ENCODE measurements at regions not wholly inside any gene's neighbourhood (a gene's known extent, or its start where the extent isn't known, plus 50 kb on each side); places are given as distances from the start of the nearest gene placed in this dataset.
"Not testable (repeated sequence)": the region's sequence is repeated elsewhere in the genome, so short reads cannot be mapped to it uniquely, and the experiment has no call there.

- Mint-ChIP-seq H3K9me3 (peaks cover 9% of the 10 kb centered on the region), H3K36me3 (ENCODE audit: low read depth) (no peaks in the 10 kb centered on the region), H3K27ac (no peak overlapping the region), H3K4me3 (no peak overlapping the region), H3K4me1 (no peaks in the 10 kb centered on the region), H3K27me3 (no peaks in the 10 kb centered on the region)
- no peak for DNase-seq
- intact Hi-C loops (cut with micrococcal nuclease) = no loop called here
Measured at GRCh38 chr4:188665491-188666457, 526.5 kb downstream of the TRIML1 start.

- H3K27ac Mint-ChIP-seq; H3K36me3 Mint-ChIP-seq (ENCODE audit: low read depth); DNase-seq; intact Hi-C loops (cut with micrococcal nuclease); H3K4me1 Mint-ChIP-seq; H3K4me3 Mint-ChIP-seq; H3K27me3 Mint-ChIP-seq: not testable (repeated sequence)
- peaks cover 15% of the 10 kb centered on the region for H3K9me3 Mint-ChIP-seq
Measured at GRCh38 chr4:188678691-188679090, 539.5 kb downstream of the TRIML1 start.

- no peak for DNase-seq
- Mint-ChIP-seq H3K9me3 (peaks cover 10% of the 10 kb centered on the region), H3K27me3 (no peaks in the 10 kb centered on the region), H3K4me1 (no peaks in the 10 kb centered on the region), H3K27ac (no peak overlapping the region), H3K36me3 (ENCODE audit: low read depth) (no peaks in the 10 kb centered on the region), H3K4me3 (no peak overlapping the region)
- intact Hi-C loops (cut with micrococcal nuclease) = no loop called here
Measured at GRCh38 chr4:188680004-188680666, 540.9 kb downstream of the TRIML1 start.

GRCh38 chr4:188680667-188681063, 541.4 kb downstream of the TRIML1 start:
- Mint-ChIP-seq H3K27ac (no peak overlapping the region), H3K4me1 (no peaks in the 10 kb centered on the region), H3K27me3 (no peaks in the 10 kb centered on the region), H3K36me3 (ENCODE audit: low read depth) (no peaks in the 10 kb centered on the region), H3K4me3 (no peak overlapping the region), H3K9me3 (peaks cover 5% of the 10 kb centered on the region)
- no peak for DNase-seq
- intact Hi-C loops (cut with micrococcal nuclease) = no loop called here

- Mint-ChIP-seq H3K4me3 (no peak overlapping the region), H3K9me3 (peaks cover 4% of the 10 kb centered on the region), H3K27me3 (no peaks in the 10 kb centered on the region), H3K36me3 (ENCODE audit: low read depth) (no peaks in the 10 kb centered on the region), H3K4me1 (no peaks in the 10 kb centered on the region), H3K27ac (no peak overlapping the region)
- DNase-seq = no peak
- intact Hi-C loops (cut with micrococcal nuclease) = no loop called here
Measured at GRCh38 chr4:188682321-188682720, 543.1 kb downstream of the TRIML1 start.

GRCh38 chr4:188683571-188683970, 544.3 kb downstream of the TRIML1 start:
- no peaks in the 10 kb centered on the region for H3K27me3 Mint-ChIP-seq
- intact Hi-C loops (cut with micrococcal nuclease) = no loop called here
- H3K36me3 Mint-ChIP-seq (ENCODE audit: low read depth) = no peaks in the 10 kb centered on the region
- no peak for DNase-seq
- H3K4me1 Mint-ChIP-seq = no peaks in the 10 kb centered on the region
- no peak overlapping the region for H3K27ac Mint-ChIP-seq
- H3K9me3 Mint-ChIP-seq = no peaks in the 10 kb centered on the region
- no peak overlapping the region for H3K4me3 Mint-ChIP-seq

- Mint-ChIP-seq H3K36me3 (ENCODE audit: low read depth) (no peaks in the 10 kb centered on the region), H3K27me3 (no peaks in the 10 kb centered on the region), H3K4me1 (no peaks in the 10 kb centered on the region), H3K27ac (no peak overlapping the region), H3K9me3 (no peaks in the 10 kb centered on the region), H3K4me3 (no peak overlapping the region)
- intact Hi-C loops (cut with micrococcal nuclease) = no loop called here
- DNase-seq = no peak
Measured at GRCh38 chr4:188688956-188689355, 549.7 kb downstream of the TRIML1 start.

- DNase-seq = no peak
- no peaks in the 10 kb centered on the region for H3K36me3 Mint-ChIP-seq (ENCODE audit: low read depth)
- H3K4me3 Mint-ChIP-seq = no peak overlapping the region
- no peaks in the 10 kb centered on the region for H3K4me1 Mint-ChIP-seq
- H3K27ac Mint-ChIP-seq = no peak overlapping the region
- intact Hi-C loops (cut with micrococcal nuclease) = no loop called here
- H3K27me3 Mint-ChIP-seq = no peaks in the 10 kb centered on the region
- H3K9me3 Mint-ChIP-seq = no peaks in the 10 kb centered on the region
Measured at GRCh38 chr4:188691811-188692210, 552.6 kb downstream of the TRIML1 start.

GRCh38 chr4:188695261-188695660, 556.0 kb downstream of the TRIML1 start:
- no peak overlapping the region for H3K27ac Mint-ChIP-seq
- no peak overlapping the region for H3K4me3 Mint-ChIP-seq
- intact Hi-C loops (cut with micrococcal nuclease) = no loop called here
- H3K9me3 Mint-ChIP-seq = no peaks in the 10 kb centered on the region
- DNase-seq = no peak
- H3K27me3 Mint-ChIP-seq = no peaks in the 10 kb centered on the region
- H3K4me1 Mint-ChIP-seq = no peaks in the 10 kb centered on the region
- H3K36me3 Mint-ChIP-seq (ENCODE audit: low read depth) = no peaks in the 10 kb centered on the region

- no peaks in the 10 kb centered on the region for H3K9me3 Mint-ChIP-seq
- no peaks in the 10 kb centered on the region for H3K4me1 Mint-ChIP-seq
- no peak overlapping the region for H3K27ac Mint-ChIP-seq
- H3K36me3 Mint-ChIP-seq (ENCODE audit: low read depth) = no peaks in the 10 kb centered on the region
- H3K27me3 Mint-ChIP-seq = no peaks in the 10 kb centered on the region
- no peak overlapping the region for H3K4me3 Mint-ChIP-seq
- no peak for DNase-seq
- intact Hi-C loops (cut with micrococcal nuclease) = no loop called here
Measured at GRCh38 chr4:188697243-188697642, 558.0 kb downstream of the TRIML1 start.

- DNase-seq = no peak
- no peaks in the 10 kb centered on the region for H3K27me3 Mint-ChIP-seq
- intact Hi-C loops (cut with micrococcal nuclease) = no loop called here
- no peaks in the 10 kb centered on the region for H3K36me3 Mint-ChIP-seq (ENCODE audit: low read depth)
- no peak overlapping the region for H3K27ac Mint-ChIP-seq
- H3K4me1 Mint-ChIP-seq = no peaks in the 10 kb centered on the region
- H3K4me3 Mint-ChIP-seq = no peak overlapping the region
- H3K9me3 Mint-ChIP-seq = no peaks in the 10 kb centered on the region
Measured at GRCh38 chr4:188701952-188702351, 562.7 kb downstream of the TRIML1 start.

- intact Hi-C loops (cut with micrococcal nuclease) = no loop called here
- Mint-ChIP-seq H3K27ac (no peak overlapping the region), H3K4me1 (no peaks in the 10 kb centered on the region), H3K27me3 (no peaks in the 10 kb centered on the region), H3K4me3 (no peak overlapping the region), H3K36me3 (ENCODE audit: low read depth) (no peaks in the 10 kb centered on the region), H3K9me3 (no peaks in the 10 kb centered on the region)
- DNase-seq = no peak
Measured at GRCh38 chr4:188704288-188704687, 565.0 kb downstream of the TRIML1 start.

GRCh38 chr4:188707036-188707435, 567.8 kb downstream of the TRIML1 start:
- no peak for DNase-seq
- H3K9me3 Mint-ChIP-seq = peaks cover 4% of the 10 kb centered on the region
- H3K27ac Mint-ChIP-seq = no peak overlapping the region
- intact Hi-C loops (cut with micrococcal nuclease) = no loop called here
- no peaks in the 10 kb centered on the region for H3K36me3 Mint-ChIP-seq (ENCODE audit: low read depth)
- no peak overlapping the region for H3K4me3 Mint-ChIP-seq
- no peaks in the 10 kb centered on the region for H3K27me3 Mint-ChIP-seq
- H3K4me1 Mint-ChIP-seq = no peaks in the 10 kb centered on the region

- Mint-ChIP-seq H3K27me3 (no peaks in the 10 kb centered on the region), H3K27ac (no peak overlapping the region), H3K9me3 (peaks cover 8% of the 10 kb centered on the region), H3K4me3 (no peak overlapping the region), H3K36me3 (ENCODE audit: low read depth) (no peaks in the 10 kb centered on the region), H3K4me1 (no peaks in the 10 kb centered on the region)
- intact Hi-C loops (cut with micrococcal nuclease) = no loop called here
- no peak for DNase-seq
Measured at GRCh38 chr4:188714501-188714900, 575.3 kb downstream of the TRIML1 start.

Data from activated CD4-positive, alpha-beta T cell treated with anti-CD3 and anti-CD28 coated beads, Interleukin-2, amount 10 ng/mL, durations not matched to agents 24 days and 14 days (primary cell).